IMR-90 (cell line): ENCODE measurements at regions not wholly inside any gene's neighbourhood (a gene's known extent, or its start where the extent isn't known, plus 50 kb on each side); places are given as distances from the start of the nearest gene placed in this dataset.

ENCODE experiments used
- ATAC-seq: fragments of 200-7000 bp; cut with Tn5 transposase; 2 replicates; pipeline ENCODE4 v1.9.1; 2020; ENCODE audit warnings: low read depth, mild to moderate bottlenecking, moderate library complexity
- BruUV-seq: library from RNA; stranded (reverse); fragments of 400-500 nt; replicated peaks from 2 replicates; lab custom pipeline; 2021; lab: Mats Ljungman, UMichigan
- CTCF ChIA-PET: fragments of 300-600 bp; formaldehyde crosslinking; extraction: SDS; loops from one replicate; lab custom pipeline; 2021; ENCODE audit warnings: antibody characterized with exemption; lab: Yijun Ruan, JAX
- POLR2A ChIA-PET: fragments of 300-600 bp; sonication (Branson Sonifier 250); formaldehyde crosslinking; loops from one replicate; lab custom pipeline; 2022; ENCODE audit warnings: antibody characterized with exemption; ENCODE audit not compliant: unreplicated experiment; lab: Charles Lee
- DNase-seq: peaks from one replicate; pipeline ENCODE4 v3.0.0; 2013
- H2AFZ ChIP-seq: replicated peaks from 2 replicates; pipeline ENCODE3; 2013; ENCODE audit warnings: low read length, mild to moderate bottlenecking; ENCODE audit not compliant: poor library complexity
- H2AK5ac ChIP-seq: 2 replicates; pipeline ENCODE4 v1.6.1; 2013; ENCODE audit warnings: low read depth, low read length, inconsistent platforms
- H2AK9ac ChIP-seq: replicated peaks from 2 replicates; pipeline ENCODE3; 2013; ENCODE audit warnings: mild to moderate bottlenecking, low read depth, low read length, moderate library complexity; ENCODE audit not compliant: poor library complexity
- H2BK120ac ChIP-seq: 2 replicates; pipeline ENCODE4 v1.6.1; 2013; ENCODE audit warnings: low read depth, low read length, inconsistent platforms
- H2BK15ac ChIP-seq: 3 replicates; pipeline ENCODE4 v1.6.1; 2013; ENCODE audit warnings: low read depth, low read length, inconsistent platforms
- H2BK20ac ChIP-seq: 2 replicates; pipeline ENCODE4 v1.6.1; 2013; ENCODE audit warnings: low read depth, mild to moderate bottlenecking, inconsistent platforms, low read length, moderate library complexity
- H2BK5ac ChIP-seq: 2 replicates; pipeline ENCODE4 v1.6.1; 2013; ENCODE audit warnings: mild to moderate bottlenecking, low read depth, low read length, inconsistent platforms; ENCODE audit not compliant: poor library complexity, severe bottlenecking
- H3K14ac ChIP-seq: replicated peaks from 2 replicates; pipeline ENCODE4 v1.6.1; 2013; ENCODE audit warnings: low read depth, low read length, inconsistent platforms
- H3K18ac ChIP-seq: 2 replicates; pipeline ENCODE4 v1.6.1; 2013; ENCODE audit warnings: low read depth, low read length, control low read depth
- H3K23ac ChIP-seq: 2 replicates; pipeline ENCODE4 v1.6.1; 2013; ENCODE audit warnings: low read depth, low read length, inconsistent platforms
- H3K27ac ChIP-seq: 2 replicates; pipeline ENCODE4 v1.5.1; 2013; ENCODE audit warnings: mild to moderate bottlenecking, control low read depth, low read length; ENCODE audit not compliant: insufficient read depth
- H3K27me3 ChIP-seq: 2 replicates; pipeline ENCODE4 v1.6.1; 2013; ENCODE audit warnings: low read length; ENCODE audit not compliant: control insufficient read depth, insufficient read depth
- H3K36me3 ChIP-seq: 2 replicates; pipeline ENCODE4 v1.6.1; 2013; ENCODE audit warnings: low read length, mixed read lengths; ENCODE audit not compliant: control insufficient read depth, insufficient read depth
- H3K4ac ChIP-seq: 2 replicates; pipeline ENCODE4 v1.6.1; 2013; ENCODE audit warnings: low read depth, low read length, inconsistent platforms
- H3K4me1 ChIP-seq: 2 replicates; pipeline ENCODE4 v1.6.1; 2013; ENCODE audit warnings: low read length, mixed read lengths; ENCODE audit not compliant: control insufficient read depth, insufficient read depth
- H3K4me2 ChIP-seq: 2 replicates; pipeline ENCODE4 v1.6.1; 2013; ENCODE audit warnings: low read depth, mild to moderate bottlenecking, control low read depth, low read length, moderate library complexity
- H3K4me3 ChIP-seq: 2 replicates; pipeline ENCODE4 v1.5.1; 2013; ENCODE audit warnings: low read depth, mild to moderate bottlenecking, control low read depth, low read length, moderate library complexity; ENCODE audit not compliant: insufficient read depth
- H3K56ac ChIP-seq: 2 replicates; pipeline ENCODE4 v1.6.1; 2013; ENCODE audit warnings: low read length, inconsistent platforms; ENCODE audit not compliant: insufficient read depth; ENCODE audit errors: extremely low read depth
- H3K79me1 ChIP-seq, 2 experiments: 2 replicates each; pipeline ENCODE4 v1.6.1; 2013; ENCODE audit warnings: low read length in 2 of 2, inconsistent platforms in 1 of 2, low read depth in 1 of 2
- H3K9ac ChIP-seq: 2 replicates; pipeline ENCODE4 v1.6.1; 2013; ENCODE audit warnings: low read depth, low read length, control low read depth
- H3K9me1 ChIP-seq: 2 replicates; pipeline ENCODE4 v1.6.1; 2013; ENCODE audit warnings: low read length, inconsistent platforms; ENCODE audit not compliant: insufficient read depth
- H3K9me3 ChIP-seq: 2 replicates; pipeline ENCODE4 v1.6.1; 2013; ENCODE audit warnings: low read length; ENCODE audit not compliant: control insufficient read depth, insufficient read depth
- H4K20me1 ChIP-seq: 2 replicates; pipeline ENCODE4 v1.6.1; 2013; ENCODE audit warnings: low read length, inconsistent platforms; ENCODE audit not compliant: insufficient read depth
- H4K5ac ChIP-seq: 2 replicates; pipeline ENCODE4 v1.6.1; 2013; ENCODE audit warnings: mild to moderate bottlenecking, low read depth, low read length, control low read depth
- H4K8ac ChIP-seq, 2 experiments: 2 replicates each; pipeline ENCODE4 v1.6.1; 2013; ENCODE audit warnings: low read depth in 2 of 2, low read length in 2 of 2, control low read depth in 1 of 2, inconsistent platforms in 1 of 2
- H4K91ac ChIP-seq: 2 replicates; pipeline ENCODE4 v1.6.1; 2013; ENCODE audit warnings: low read depth, low read length, inconsistent platforms; ENCODE audit not compliant: insufficient read depth
- CEBPB ChIP-seq: IDR thresholded peaks from 2 replicates; pipeline ENCODE4 v1.6.1; 2012; ENCODE audit warnings: low read depth, low read length, improper control_type of control experiment
- FOS ChIP-seq: fragments of 150-350 bp; IDR thresholded peaks from 2 replicates; pipeline ENCODE4 v1.6.1; 2016; ENCODE audit warnings: low read depth, low read length
- MAFK ChIP-seq: IDR thresholded peaks from 2 replicates; pipeline ENCODE4 v1.6.1; 2012; ENCODE audit warnings: low read depth, low read length, improper control_type of control experiment
- NFE2L2 ChIP-seq: fragments of 150-350 bp; IDR thresholded peaks from 2 replicates; pipeline ENCODE4 v1.6.1; 2016; ENCODE audit warnings: low read depth, mild to moderate bottlenecking, low read length
- RAD21 ChIP-seq: IDR thresholded peaks from 2 replicates; pipeline ENCODE4 v1.6.1; 2012; ENCODE audit warnings: low read length, improper control_type of control experiment
- RCOR1 ChIP-seq: IDR thresholded peaks from 2 replicates; pipeline ENCODE4 v1.6.1; 2012; ENCODE audit warnings: mild to moderate bottlenecking, low read length, improper control_type of control experiment; ENCODE audit not compliant: insufficient replicate concordance
- SMC3 ChIP-seq: fragments of 150-350 bp; IDR thresholded peaks from 2 replicates; pipeline ENCODE4 v1.6.1; 2016; ENCODE audit warnings: low read depth, mild to moderate bottlenecking, antibody characterized with exemption, low read length, moderate library complexity
- WGBS, 2 experiments: methylation state at CpG; one replicate each; pipeline versions ENCODE4 v1.1.5 to v1.1.7; 2013; ENCODE audit warnings: missing lambda C conversion rate in 2 of 2; ENCODE audit not compliant: insufficient read length in 1 of 2; ENCODE audit errors: extremely low coverage in 2 of 2; 5-methylcytosine and 5-hydroxymethylcytosine counted together
- dilution Hi-C: fragments of 300-500 bp; cut with HindIII; formaldehyde crosslinking; loops from one replicate; pipeline ENCODE4 v1.14.3; 2018; ENCODE audit warnings: low sequenced_read_pairs; ENCODE audit not compliant: unreplicated experiment
- in situ Hi-C: fragments of 300-500 bp; cut with MboI; formaldehyde crosslinking; loops from 3 replicates; pipeline ENCODE4 v1.14.3; 2019; ENCODE audit warnings: low sequenced_read_pairs, inconsistent platforms, mixed read lengths
- intact Hi-C: fragments of 100-400 bp; cut with micrococcal nuclease; formaldehyde crosslinking; loops from 2 replicates; pipeline ENCODE4 v1.10.0; 2022
- TF ChIP-seq, protein P1 (sequence below): conservative IDR thresholded peaks from 2 replicates; pipeline ENCODE4 v1.5.1; 2012; ENCODE audit warnings: mild to moderate bottlenecking, low read depth, low read length, improper control_type of control experiment

DNA sequence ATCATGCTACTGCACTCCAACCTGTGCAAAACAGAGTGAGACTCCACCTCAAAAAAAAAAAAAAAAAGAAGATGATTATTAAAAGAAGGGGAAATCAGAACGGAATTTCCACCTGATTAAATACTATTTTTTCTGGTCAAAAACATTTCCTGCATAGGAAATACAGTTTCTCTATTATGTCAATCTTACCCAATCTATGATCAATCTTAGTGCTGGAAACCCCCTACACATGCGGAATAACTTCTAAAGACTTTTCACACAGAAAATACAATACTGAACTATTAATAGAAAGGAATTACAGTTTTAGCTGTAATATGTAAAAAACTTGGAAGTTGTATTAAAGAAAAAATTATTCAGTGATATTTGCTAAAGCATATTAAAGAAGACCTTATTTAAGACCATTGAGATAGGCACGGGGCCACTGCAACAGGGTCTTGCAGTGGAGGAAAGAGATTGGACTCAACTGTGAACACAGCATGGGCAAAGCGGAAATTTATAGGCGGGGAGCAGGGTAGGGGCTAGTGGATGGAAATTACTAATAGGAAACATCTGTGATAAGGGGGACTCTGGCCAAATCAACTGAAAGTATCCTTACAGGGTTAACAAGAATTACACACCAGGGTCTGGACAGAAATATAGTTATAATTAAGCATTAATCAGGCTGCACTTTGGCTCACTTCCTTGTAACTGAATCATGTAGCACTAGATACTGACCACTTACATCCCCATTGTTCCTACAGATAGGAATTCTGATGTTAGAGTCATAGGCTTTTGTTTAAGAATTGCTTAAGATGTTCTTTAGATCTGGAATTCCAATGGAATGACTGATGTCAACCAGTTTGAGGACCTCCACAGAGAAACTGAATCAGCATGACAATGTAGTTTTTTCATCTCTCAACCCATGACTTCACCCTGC is 411.5 kb upstream of the DDI1 start:
- Histone ChIP-seq H3K56ac (peak overlapping the region; percentile 95), H3K4me2 (peak overlapping the region; percentile 14), H4K91ac (peak overlapping the region; percentile 97), H2AK9ac (peak overlapping the region; percentile 70), H3K27ac (peak overlapping the region; percentile 96), H3K14ac (peak overlapping the region; percentile 66), H3K23ac (peak overlapping the region; percentile 82; the same call in 1 of the 2 replicates), H4K8ac (peak overlapping the region; percentile 69 to 93), H3K79me1 (peaks cover 0 to 4% of the 10 kb centered on the region in 2 experiments; a peak in 2 of 4 replicates), H2AK5ac (peak overlapping the region; percentile 93), H4K20me1 (no peaks in the 10 kb centered on the region), H3K4me3 (no peak overlapping the region), H3K4ac (peak overlapping the region; percentile 98), H4K5ac (peak overlapping the region; percentile 84), H3K18ac (peak overlapping the region; percentile 87), H2BK5ac (peak overlapping the region; percentile 97), H2BK15ac (peak overlapping the region; percentile 96), H3K36me3 (no peaks in the 10 kb centered on the region), H3K4me1 (peaks cover 16% of the 10 kb centered on the region), H3K9ac (peak overlapping the region; percentile 43), H3K9me1 (peaks cover 6% of the 10 kb centered on the region), H2BK20ac (peak overlapping the region; percentile 100), H3K9me3 (no peaks in the 10 kb centered on the region), H3K27me3 (no peaks in the 10 kb centered on the region), H2BK120ac (peak overlapping the region; percentile 100), H2AFZ (no peak overlapping the region)
- no CpG with 5 or more reads among the region's 5 CpGs for WGBS, 2 experiments
- ChIA-PET CTCF (no interaction called here), POLR2A (no interaction called here)
- TF ChIP-seq RAD21, result no peak
- TF ChIP-seq FOS, result peak; percentile 66
- TF ChIP-seq, protein P1, sequence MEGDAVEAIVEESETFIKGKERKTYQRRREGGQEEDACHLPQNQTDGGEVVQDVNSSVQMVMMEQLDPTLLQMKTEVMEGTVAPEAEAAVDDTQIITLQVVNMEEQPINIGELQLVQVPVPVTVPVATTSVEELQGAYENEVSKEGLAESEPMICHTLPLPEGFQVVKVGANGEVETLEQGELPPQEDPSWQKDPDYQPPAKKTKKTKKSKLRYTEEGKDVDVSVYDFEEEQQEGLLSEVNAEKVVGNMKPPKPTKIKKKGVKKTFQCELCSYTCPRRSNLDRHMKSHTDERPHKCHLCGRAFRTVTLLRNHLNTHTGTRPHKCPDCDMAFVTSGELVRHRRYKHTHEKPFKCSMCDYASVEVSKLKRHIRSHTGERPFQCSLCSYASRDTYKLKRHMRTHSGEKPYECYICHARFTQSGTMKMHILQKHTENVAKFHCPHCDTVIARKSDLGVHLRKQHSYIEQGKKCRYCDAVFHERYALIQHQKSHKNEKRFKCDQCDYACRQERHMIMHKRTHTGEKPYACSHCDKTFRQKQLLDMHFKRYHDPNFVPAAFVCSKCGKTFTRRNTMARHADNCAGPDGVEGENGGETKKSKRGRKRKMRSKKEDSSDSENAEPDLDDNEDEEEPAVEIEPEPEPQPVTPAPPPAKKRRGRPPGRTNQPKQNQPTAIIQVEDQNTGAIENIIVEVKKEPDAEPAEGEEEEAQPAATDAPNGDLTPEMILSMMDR, result no peak
- peak; percentile 81 for TF ChIP-seq MAFK
- TF ChIP-seq SMC3, result no peak
- peak; percentile 98 for TF ChIP-seq NFE2L2
- TF ChIP-seq CEBPB, result peak; percentile 97
- no peak for TF ChIP-seq RCOR1
- ATAC-seq (peak; percentile 88), DNase-seq (peak; percentile 98)
- intact Hi-C loops, result no loop called here
- no TSS peak for BruUV-seq
- dilution Hi-C loops, result no loop called here
- in situ Hi-C loops, result no loop called here
